Nephron progenitor cell (in vitro differentiated cells): ENCODE measurements at regions not wholly inside any gene's neighbourhood (a gene's known extent, or its start where the extent isn't known, plus 50 kb on each side); places are given as distances from the start of the nearest gene placed in this dataset.

Source experiments
- DNase-seq: peaks from one replicate; pipeline ENCODE4 v3.0.0; 2021
- H3K27ac Mint-ChIP-seq: 2 replicates; pipeline ENCODE4 v1.8.0; 2021; ENCODE audit warnings: mild to moderate bottlenecking, moderate library complexity, mixed read lengths
- H3K27me3 Mint-ChIP-seq: 2 replicates; pipeline ENCODE4 v1.8.0; 2021; ENCODE audit warnings: mild to moderate bottlenecking, low read depth, mixed read lengths; ENCODE audit not compliant: poor library complexity
- H3K36me3 Mint-ChIP-seq: 2 replicates; pipeline ENCODE4 v1.8.0; 2021; ENCODE audit warnings: low read depth, mixed read lengths
- H3K4me1 Mint-ChIP-seq: 2 replicates; pipeline ENCODE4 v1.8.0; 2021; ENCODE audit warnings: mixed read lengths
- H3K4me3 Mint-ChIP-seq: 2 replicates; pipeline ENCODE4 v1.8.0; 2021; ENCODE audit warnings: mild to moderate bottlenecking, moderate library complexity, mixed read lengths
- H3K9me3 Mint-ChIP-seq: 2 replicates; pipeline ENCODE4 v1.8.0; 2021; ENCODE audit warnings: mild to moderate bottlenecking, moderate library complexity, mixed read lengths
- CTCF ChIP-seq: fragments of 200-600 bp; sonication (generic); IDR thresholded peaks from 2 replicates; pipeline ENCODE4 v1.5.0; 2021; ENCODE audit warnings: antibody characterized with exemption

- TF ChIP-seq CTCF = no peak
- Mint-ChIP-seq H3K4me1 (peaks cover 89% of the 10 kb centered on the region), H3K9me3 (no peaks in the 10 kb centered on the region), H3K4me3 (peak overlapping the region; percentile 78), H3K27ac (no peak overlapping the region), H3K27me3 (peaks cover 12% of the 10 kb centered on the region), H3K36me3 (peaks cover 4% of the 10 kb centered on the region)
- no peak for DNase-seq
These were observed 233.1 kb downstream of the HAUS1 start for GRCh38 chr18:46337271-46337670.

GRCh38 chr18:46338205-46338604 is 234.0 kb downstream of the HAUS1 start:
- H3K27me3 Mint-ChIP-seq = peaks cover 9% of the 10 kb centered on the region
- TF ChIP-seq CTCF = no peak
- H3K36me3 Mint-ChIP-seq = peaks cover 10% of the 10 kb centered on the region
- H3K4me3 Mint-ChIP-seq = peak overlapping the region; percentile 78
- no peaks in the 10 kb centered on the region for H3K9me3 Mint-ChIP-seq
- H3K27ac Mint-ChIP-seq = peak overlapping the region; percentile 97
- H3K4me1 Mint-ChIP-seq = peaks cover 80% of the 10 kb centered on the region
- DNase-seq = peak; percentile 44

- no peak for TF ChIP-seq CTCF
- Mint-ChIP-seq H3K27me3 (peaks cover 9% of the 10 kb centered on the region), H3K4me1 (peaks cover 82% of the 10 kb centered on the region), H3K27ac (peak overlapping the region; percentile 97), H3K4me3 (peak overlapping the region; percentile 69), H3K9me3 (no peaks in the 10 kb centered on the region), H3K36me3 (peaks cover 16% of the 10 kb centered on the region)
- peak; percentile 56 for DNase-seq
These were observed 234.6 kb downstream of the HAUS1 start for GRCh38 chr18:46338766-46339165.

GRCh38 chr18:46340716-46341115 is 236.5 kb downstream of the HAUS1 start:
- Mint-ChIP-seq H3K4me3 (peak overlapping the region; percentile 9), H3K27me3 (peaks cover 3% of the 10 kb centered on the region), H3K36me3 (peaks cover 17% of the 10 kb centered on the region), H3K27ac (peak overlapping the region; percentile 49), H3K9me3 (no peaks in the 10 kb centered on the region), H3K4me1 (peaks cover 89% of the 10 kb centered on the region)
- no peak for DNase-seq
- TF ChIP-seq CTCF = no peak

- H3K9me3 Mint-ChIP-seq = no peaks in the 10 kb centered on the region
- peaks cover 17% of the 10 kb centered on the region for H3K36me3 Mint-ChIP-seq
- peaks cover 85% of the 10 kb centered on the region for H3K4me1 Mint-ChIP-seq
- no peak overlapping the region for H3K4me3 Mint-ChIP-seq
- peak overlapping the region; percentile 79 for H3K27ac Mint-ChIP-seq
- H3K27me3 Mint-ChIP-seq = peaks cover 3% of the 10 kb centered on the region
- no peak for TF ChIP-seq CTCF
- no peak for DNase-seq
These were observed 237.9 kb downstream of the HAUS1 start for GRCh38 chr18:46341986-46342525.

- Mint-ChIP-seq H3K27me3 (no peaks in the 10 kb centered on the region), H3K9me3 (no peaks in the 10 kb centered on the region), H3K4me1 (peaks cover 71% of the 10 kb centered on the region), H3K27ac (no peak overlapping the region), H3K36me3 (peaks cover 20% of the 10 kb centered on the region), H3K4me3 (no peak overlapping the region)
- TF ChIP-seq CTCF = no peak
- DNase-seq = no peak
These were observed 239.3 kb downstream of the HAUS1 start for GRCh38 chr18:46343456-46343855.
